ENCODE measurements at regions not wholly inside any gene's neighbourhood (a gene's known extent, or its start where the extent isn't known, plus 50 kb on each side); places are given as distances from the start of the nearest gene placed in this dataset.

- H3K27ac ChIP-seq: no peak overlapping the region
- no peak for TF ChIP-seq CTCF (conservative IDR thresholded peaks at IDR 0.05)
- TF ChIP-seq ZFX (IDR thresholded peaks at IDR 0.05): no peak
Observed at GRCh38 chr2:153420394-153420793, 58.2 kb downstream of the RPRM start.

GRCh38 chr2:153417077-153417476 is 61.5 kb downstream of the RPRM start:
- H3K27ac ChIP-seq: no peak overlapping the region
- TF ChIP-seq CTCF (conservative IDR thresholded peaks at IDR 0.05) (no peak), ZFX (IDR thresholded peaks at IDR 0.05) (no peak)

- H3K27ac ChIP-seq: no peak overlapping the region
- TF ChIP-seq CTCF (conservative IDR thresholded peaks at IDR 0.05) (no peak), ZFX (IDR thresholded peaks at IDR 0.05) (no peak)
Observed at GRCh38 chr2:153416071-153416470, 62.5 kb downstream of the RPRM start.

- TF ChIP-seq ZFX (IDR thresholded peaks at IDR 0.05) (no peak), CTCF (conservative IDR thresholded peaks at IDR 0.05) (no peak)
- H3K27ac ChIP-seq: no peak overlapping the region
Observed at GRCh38 chr2:153408710-153409385, 69.7 kb downstream of the RPRM start.

- TF ChIP-seq CTCF (conservative IDR thresholded peaks at IDR 0.05) (no peak), ZFX (IDR thresholded peaks at IDR 0.05) (no peak)
- no peak overlapping the region for H3K27ac ChIP-seq
Observed at GRCh38 chr2:153405196-153405595, 73.4 kb downstream of the RPRM start.

- no peak overlapping the region for H3K27ac ChIP-seq
- no peak for TF ChIP-seq CTCF (conservative IDR thresholded peaks at IDR 0.05)
- TF ChIP-seq ZFX (IDR thresholded peaks at IDR 0.05): no peak
Observed at GRCh38 chr2:153404792-153405191, 73.8 kb downstream of the RPRM start.

- no peak for TF ChIP-seq CTCF (conservative IDR thresholded peaks at IDR 0.05)
- TF ChIP-seq ZFX (IDR thresholded peaks at IDR 0.05): no peak
- peak overlapping the region; percentile 78 for H3K27ac ChIP-seq
Observed at GRCh38 chr2:153403940-153404339, 74.6 kb downstream of the RPRM start.

GRCh38 chr2:153403352-153403751 is 75.2 kb downstream of the RPRM start:
- peak overlapping the region; percentile 78 for H3K27ac ChIP-seq
